ENCODE measurements at regions not wholly inside any gene's neighbourhood (a gene's known extent, or its start where the extent isn't known, plus 50 kb on each side); places are given as distances from the start of the nearest gene placed in this dataset.

GRCh38 chrX:143095816-143096215 is 70.1 kb downstream of the SPANXN4 start:
- Mint-ChIP-seq H3K4me1 (ENCODE audit: unreplicated experiment) (no peaks in the 10 kb centered on the region), H3K9me3 (no peaks in the 10 kb centered on the region), H3K36me3 (no peaks in the 10 kb centered on the region), H3K4me3 (no peak overlapping the region), H3K27ac (no peak overlapping the region), H3K27me3 (no peaks in the 10 kb centered on the region)
- TF ChIP-seq CTCF (conservative IDR thresholded peaks at IDR 0.05): no peak
- DNase-seq (ENCODE audit: extremely low spot score, unreplicated experiment): no peak

- H3K9me3 Mint-ChIP-seq: no peaks in the 10 kb centered on the region
Observed at GRCh38 chrX:143095321-143095720, 69.6 kb downstream of the SPANXN4 start.

GRCh38 chrX:143094417-143095023 is 68.8 kb downstream of the SPANXN4 start:
- H3K9me3 Mint-ChIP-seq: no peaks in the 10 kb centered on the region
- no peak for DNase-seq (ENCODE audit: extremely low spot score, unreplicated experiment)
- no peaks in the 10 kb centered on the region for H3K36me3 Mint-ChIP-seq
- no peaks in the 10 kb centered on the region for H3K4me1 Mint-ChIP-seq (ENCODE audit: unreplicated experiment)
- H3K27ac Mint-ChIP-seq: no peak overlapping the region
- TF ChIP-seq CTCF (conservative IDR thresholded peaks at IDR 0.05): no peak
- no peak overlapping the region for H3K4me3 Mint-ChIP-seq
- no peaks in the 10 kb centered on the region for H3K27me3 Mint-ChIP-seq

More at GRCh38 chrX:143095321-143095720, 69.6 kb downstream of the SPANXN4 start:
- no peak overlapping the region for H3K4me3 Mint-ChIP-seq
- TF ChIP-seq CTCF (conservative IDR thresholded peaks at IDR 0.05): no peak
- H3K36me3 Mint-ChIP-seq: no peaks in the 10 kb centered on the region
- no peaks in the 10 kb centered on the region for H3K27me3 Mint-ChIP-seq
- H3K27ac Mint-ChIP-seq: no peak overlapping the region
- DNase-seq (ENCODE audit: extremely low spot score, unreplicated experiment): no peak
- no peaks in the 10 kb centered on the region for H3K4me1 Mint-ChIP-seq (ENCODE audit: unreplicated experiment)
